ENCODE measurements at regions not wholly inside any gene's neighbourhood (a gene's known extent, or its start where the extent isn't known, plus 50 kb on each side); places are given as distances from the start of the nearest gene placed in this dataset.

- Histone ChIP-seq H3K36me3 (ENCODE audit: control insufficient read depth, insufficient read depth, low read length) (no peaks in the 10 kb centered on the region), H3K27ac (ENCODE audit: low read depth, low read length) (no peak overlapping the region), H3K4me3 (ENCODE audit: low read depth, low read length) (no peak overlapping the region), H3K4me1 (ENCODE audit: control insufficient read depth, insufficient read depth, low read length) (no peaks in the 10 kb centered on the region), H3K27me3 (ENCODE audit: control insufficient read depth, insufficient read depth, low read length) (no peaks in the 10 kb centered on the region), H3K9me3 (ENCODE audit: control insufficient read depth, insufficient read depth, low read length) (no peaks in the 10 kb centered on the region)
- DNase-seq (ENCODE audit: low read depth in 4 of 6, low spot score in 6 of 6), result no peak
- WGBS (ENCODE audit: insufficient coverage), result 100% methylated on average over 1 of the region's 3 CpGs
Measured at GRCh38 chr16:5965321-5965720, 867.7 kb upstream of the EEF2KMT start.

GRCh38 chr16:5951486-5951885, 853.9 kb upstream of the EEF2KMT start:
- Histone ChIP-seq H3K36me3 (ENCODE audit: control insufficient read depth, insufficient read depth, low read length) (no peaks in the 10 kb centered on the region), H3K9me3 (ENCODE audit: control insufficient read depth, insufficient read depth, low read length) (no peaks in the 10 kb centered on the region), H3K27ac (ENCODE audit: low read depth, low read length) (no peak overlapping the region), H3K27me3 (ENCODE audit: control insufficient read depth, insufficient read depth, low read length) (no peaks in the 10 kb centered on the region), H3K4me3 (ENCODE audit: low read depth, low read length) (no peak overlapping the region), H3K4me1 (ENCODE audit: control insufficient read depth, insufficient read depth, low read length) (no peaks in the 10 kb centered on the region)
- DNase-seq (ENCODE audit: low read depth in 4 of 6, low spot score in 6 of 6), result no peak
- WGBS (ENCODE audit: insufficient coverage), result no CpG with 5 or more reads among the region's 5 CpGs

- H3K4me3 ChIP-seq (ENCODE audit: low read depth, low read length), result no peak overlapping the region
- no peaks in the 10 kb centered on the region for H3K4me1 ChIP-seq (ENCODE audit: control insufficient read depth, insufficient read depth, low read length)
- H3K27me3 ChIP-seq (ENCODE audit: control insufficient read depth, insufficient read depth, low read length), result no peaks in the 10 kb centered on the region
- H3K36me3 ChIP-seq (ENCODE audit: control insufficient read depth, insufficient read depth, low read length), result no peaks in the 10 kb centered on the region
- no peak overlapping the region for H3K27ac ChIP-seq (ENCODE audit: low read depth, low read length)
- no peak for DNase-seq (ENCODE audit: low read depth in 4 of 6, low spot score in 6 of 6)
- no peaks in the 10 kb centered on the region for H3K9me3 ChIP-seq (ENCODE audit: control insufficient read depth, insufficient read depth, low read length)
- 73% methylated on average over 3 of the region's 4 CpGs for WGBS (ENCODE audit: insufficient coverage)
Measured at GRCh38 chr16:5944971-5945370, 847.4 kb upstream of the EEF2KMT start.

GRCh38 chr16:5938607-5939006, 841.0 kb upstream of the EEF2KMT start:
- Histone ChIP-seq H3K27me3 (ENCODE audit: control insufficient read depth, insufficient read depth, low read length) (no peaks in the 10 kb centered on the region), H3K4me3 (ENCODE audit: low read depth, low read length) (no peak overlapping the region), H3K36me3 (ENCODE audit: control insufficient read depth, insufficient read depth, low read length) (no peaks in the 10 kb centered on the region), H3K27ac (ENCODE audit: low read depth, low read length) (no peak overlapping the region), H3K9me3 (ENCODE audit: control insufficient read depth, insufficient read depth, low read length) (no peaks in the 10 kb centered on the region), H3K4me1 (ENCODE audit: control insufficient read depth, insufficient read depth, low read length) (no peaks in the 10 kb centered on the region)
- DNase-seq (ENCODE audit: low read depth in 4 of 6, low spot score in 6 of 6), result no peak
- no CpG with 5 or more reads among the region's 1 CpG for WGBS (ENCODE audit: insufficient coverage)

DNA sequence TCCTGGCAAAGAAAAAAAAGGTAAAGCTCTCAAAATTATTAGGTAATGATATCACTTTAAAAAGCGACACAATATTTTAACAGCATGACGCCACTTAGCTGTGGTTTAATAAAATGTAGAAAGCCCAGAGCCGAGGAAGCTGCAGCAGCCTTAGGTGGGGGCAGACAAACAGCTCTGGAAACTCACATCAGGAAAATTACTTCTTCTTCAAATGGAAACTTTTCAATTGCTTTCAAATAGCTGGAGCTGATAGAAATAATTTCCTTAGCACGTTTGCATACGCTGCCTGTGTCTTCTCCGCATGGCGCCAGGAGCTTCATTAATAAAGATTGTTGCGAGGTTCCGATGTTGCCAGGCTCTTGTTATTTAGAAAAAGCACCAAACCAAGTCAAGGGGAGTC, 835.3 kb upstream of the EEF2KMT start:
- no peak overlapping the region for H3K27ac ChIP-seq (ENCODE audit: low read depth, low read length)
- H3K4me3 ChIP-seq (ENCODE audit: low read depth, low read length), result no peak overlapping the region
- no peaks in the 10 kb centered on the region for H3K36me3 ChIP-seq (ENCODE audit: control insufficient read depth, insufficient read depth, low read length)
- 46% methylated on average over 6 of the region's 9 CpGs for WGBS (ENCODE audit: insufficient coverage)
- no peaks in the 10 kb centered on the region for H3K9me3 ChIP-seq (ENCODE audit: control insufficient read depth, insufficient read depth, low read length)
- peaks cover 8% of the 10 kb centered on the region for H3K4me1 ChIP-seq (ENCODE audit: control insufficient read depth, insufficient read depth, low read length)
- peak in 3 of 6 donors; percentile 25 to 90 (median 33) for DNase-seq (ENCODE audit: low read depth in 4 of 6, low spot score in 6 of 6)
- H3K27me3 ChIP-seq (ENCODE audit: control insufficient read depth, insufficient read depth, low read length), result no peaks in the 10 kb centered on the region

- Histone ChIP-seq H3K27me3 (ENCODE audit: control insufficient read depth, insufficient read depth, low read length) (no peaks in the 10 kb centered on the region), H3K36me3 (ENCODE audit: control insufficient read depth, insufficient read depth, low read length) (no peaks in the 10 kb centered on the region), H3K9me3 (ENCODE audit: control insufficient read depth, insufficient read depth, low read length) (no peaks in the 10 kb centered on the region), H3K27ac (ENCODE audit: low read depth, low read length) (no peak overlapping the region), H3K4me1 (ENCODE audit: control insufficient read depth, insufficient read depth, low read length) (peaks cover 8% of the 10 kb centered on the region), H3K4me3 (ENCODE audit: low read depth, low read length) (no peak overlapping the region)
- 0% methylated on average over 3 of the region's 4 CpGs for WGBS (ENCODE audit: insufficient coverage)
- peak in 2 of 6 donors; percentile 39 to 73 for DNase-seq (ENCODE audit: low read depth in 4 of 6, low spot score in 6 of 6)
Measured at GRCh38 chr16:5928476-5929065, 831.0 kb upstream of the EEF2KMT start.

- Histone ChIP-seq H3K4me3 (ENCODE audit: low read depth, low read length) (no peak overlapping the region), H3K4me1 (ENCODE audit: control insufficient read depth, insufficient read depth, low read length) (peaks cover 5% of the 10 kb centered on the region), H3K27ac (ENCODE audit: low read depth, low read length) (no peak overlapping the region), H3K27me3 (ENCODE audit: control insufficient read depth, insufficient read depth, low read length) (no peaks in the 10 kb centered on the region), H3K36me3 (ENCODE audit: control insufficient read depth, insufficient read depth, low read length) (no peaks in the 10 kb centered on the region), H3K9me3 (ENCODE audit: control insufficient read depth, insufficient read depth, low read length) (no peaks in the 10 kb centered on the region)
- DNase-seq (ENCODE audit: low read depth in 4 of 6, low spot score in 6 of 6), result no peak
- 67% methylated on average over 2 of the region's 4 CpGs for WGBS (ENCODE audit: insufficient coverage)
Measured at GRCh38 chr16:5925850-5926249, 828.3 kb upstream of the EEF2KMT start.

DNA sequence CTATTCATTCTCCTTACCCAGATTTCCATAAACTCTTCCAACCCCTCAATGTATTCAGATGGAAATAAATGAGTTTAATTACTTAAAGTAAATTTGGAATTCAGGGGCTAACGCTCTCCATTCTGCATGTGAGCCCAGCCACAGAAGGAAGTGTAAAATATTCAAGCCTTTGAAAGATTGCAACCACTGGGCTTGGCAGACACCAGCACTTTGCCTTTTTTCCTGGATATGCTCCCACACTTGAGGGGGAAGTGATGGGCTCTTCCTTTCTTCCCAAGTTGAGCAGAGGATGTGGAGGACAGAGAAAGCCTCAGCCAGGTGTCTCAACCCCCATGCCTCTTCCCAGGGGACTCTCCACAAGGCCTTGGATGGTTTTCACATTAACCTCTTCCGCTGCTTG, 825.1 kb upstream of the EEF2KMT start:
- H3K27ac ChIP-seq (ENCODE audit: low read depth, low read length), result no peak overlapping the region
- 40% methylated on average over 1 of the region's 2 CpGs for WGBS (ENCODE audit: insufficient coverage)
- H3K36me3 ChIP-seq (ENCODE audit: control insufficient read depth, insufficient read depth, low read length), result no peaks in the 10 kb centered on the region
- no peak overlapping the region for H3K4me3 ChIP-seq (ENCODE audit: low read depth, low read length)
- H3K9me3 ChIP-seq (ENCODE audit: control insufficient read depth, insufficient read depth, low read length), result no peaks in the 10 kb centered on the region
- peak in 2 of 6 donors; percentile 59 to 92 for DNase-seq (ENCODE audit: low read depth in 4 of 6, low spot score in 6 of 6)
- H3K27me3 ChIP-seq (ENCODE audit: control insufficient read depth, insufficient read depth, low read length), result no peaks in the 10 kb centered on the region
- H3K4me1 ChIP-seq (ENCODE audit: control insufficient read depth, insufficient read depth, low read length), result no peaks in the 10 kb centered on the region

DNA sequence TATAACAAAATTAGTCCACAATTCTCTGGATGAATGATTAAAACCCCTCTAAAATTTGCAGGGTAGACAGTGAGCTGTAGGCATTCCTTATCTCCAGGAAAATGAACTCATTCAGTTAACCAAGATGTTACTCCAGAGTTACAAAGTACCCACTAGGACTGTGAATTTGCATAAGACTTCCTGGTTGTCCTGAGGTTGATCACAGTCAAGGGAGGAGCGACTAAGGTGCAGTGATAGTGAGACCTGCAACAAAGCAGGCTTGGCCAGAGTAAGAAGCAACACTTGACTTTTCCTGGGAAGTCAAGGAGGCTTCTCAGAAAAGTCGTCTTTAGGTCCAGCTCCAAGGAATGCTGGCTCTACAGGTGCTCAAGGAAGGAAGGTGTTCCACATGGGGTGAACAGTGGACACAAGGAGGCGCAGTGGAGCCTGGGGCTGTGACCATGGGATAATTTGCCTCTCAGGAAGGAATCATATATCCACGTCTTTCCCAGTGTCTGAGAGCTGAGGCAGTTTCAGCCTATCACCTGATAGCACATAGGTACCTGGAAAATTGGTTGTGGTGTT, 821.1 kb upstream of the EEF2KMT start:
- H3K27me3 ChIP-seq (ENCODE audit: control insufficient read depth, insufficient read depth, low read length), result no peaks in the 10 kb centered on the region

GRCh38 chr16:5917436-5918195, 820.0 kb upstream of the EEF2KMT start:
- H3K9me3 ChIP-seq (ENCODE audit: control insufficient read depth, insufficient read depth, low read length), result no peaks in the 10 kb centered on the region
- no peaks in the 10 kb centered on the region for H3K27me3 ChIP-seq (ENCODE audit: control insufficient read depth, insufficient read depth, low read length)
- H3K36me3 ChIP-seq (ENCODE audit: control insufficient read depth, insufficient read depth, low read length), result no peaks in the 10 kb centered on the region
- no peak for DNase-seq (ENCODE audit: low read depth in 4 of 6, low spot score in 6 of 6)
- 61% methylated on average over 6 of the region's 14 CpGs for WGBS (ENCODE audit: insufficient coverage)
- H3K4me3 ChIP-seq (ENCODE audit: low read depth, low read length), result no peak overlapping the region
- peaks cover 7% of the 10 kb centered on the region for H3K4me1 ChIP-seq (ENCODE audit: control insufficient read depth, insufficient read depth, low read length)
- no peak overlapping the region for H3K27ac ChIP-seq (ENCODE audit: low read depth, low read length)

More for the DNA sequence above, 821.1 kb upstream of the EEF2KMT start:
- Histone ChIP-seq H3K36me3 (ENCODE audit: control insufficient read depth, insufficient read depth, low read length) (no peaks in the 10 kb centered on the region), H3K4me1 (ENCODE audit: control insufficient read depth, insufficient read depth, low read length) (peaks cover 7% of the 10 kb centered on the region), H3K9me3 (ENCODE audit: control insufficient read depth, insufficient read depth, low read length) (no peaks in the 10 kb centered on the region), H3K4me3 (ENCODE audit: low read depth, low read length) (no peak overlapping the region), H3K27ac (ENCODE audit: low read depth, low read length) (no peak overlapping the region)
- no peak for DNase-seq (ENCODE audit: low read depth in 4 of 6, low spot score in 6 of 6)
- 61% methylated on average over 4 of the region's 4 CpGs for WGBS (ENCODE audit: insufficient coverage)
